ENCODE measurements at regions not wholly inside any gene's neighbourhood (a gene's known extent, or its start where the extent isn't known, plus 50 kb on each side); places are given as distances from the start of the nearest gene placed in this dataset.

DNA sequence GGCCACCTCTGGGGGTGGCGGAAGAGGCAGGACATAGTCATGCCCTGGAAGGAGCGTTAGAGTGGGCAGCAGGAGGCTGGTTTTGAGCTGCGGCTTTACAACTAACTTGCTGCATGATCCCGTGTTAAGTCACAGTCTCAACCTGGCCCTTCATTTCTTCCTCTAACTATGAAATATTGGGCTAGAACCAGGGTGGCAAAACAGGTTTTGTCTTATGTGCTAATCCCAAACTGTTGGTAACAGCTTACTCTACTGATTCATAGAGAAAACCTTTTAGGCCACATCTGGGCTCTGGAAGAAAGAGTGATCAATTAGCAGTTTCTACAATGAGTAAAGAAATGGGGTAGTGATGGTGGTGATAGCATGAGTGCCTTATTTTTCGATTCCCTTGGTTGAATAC lies 74.1 kb upstream of the CLINT1 start:
- no peak overlapping the region for H3K27ac ChIP-seq (replicated peaks)
- no peak for DNase-seq (ENCODE audit: low read depth in 1 of 2, low spot score in 1 of 2)
- TF ChIP-seq SPI1 (IDR thresholded peaks at IDR 0.05; ENCODE audit: borderline replicate concordance, low read depth) = no peak
- no peak for TF ChIP-seq GABPA (IDR thresholded peaks at IDR 0.05; ENCODE audit: low read depth)
- TF ChIP-seq POLR2AphosphoS5 (IDR thresholded peaks at IDR 0.05; ENCODE audit: low read depth) = no peak
- TF ChIP-seq, protein P1, sequence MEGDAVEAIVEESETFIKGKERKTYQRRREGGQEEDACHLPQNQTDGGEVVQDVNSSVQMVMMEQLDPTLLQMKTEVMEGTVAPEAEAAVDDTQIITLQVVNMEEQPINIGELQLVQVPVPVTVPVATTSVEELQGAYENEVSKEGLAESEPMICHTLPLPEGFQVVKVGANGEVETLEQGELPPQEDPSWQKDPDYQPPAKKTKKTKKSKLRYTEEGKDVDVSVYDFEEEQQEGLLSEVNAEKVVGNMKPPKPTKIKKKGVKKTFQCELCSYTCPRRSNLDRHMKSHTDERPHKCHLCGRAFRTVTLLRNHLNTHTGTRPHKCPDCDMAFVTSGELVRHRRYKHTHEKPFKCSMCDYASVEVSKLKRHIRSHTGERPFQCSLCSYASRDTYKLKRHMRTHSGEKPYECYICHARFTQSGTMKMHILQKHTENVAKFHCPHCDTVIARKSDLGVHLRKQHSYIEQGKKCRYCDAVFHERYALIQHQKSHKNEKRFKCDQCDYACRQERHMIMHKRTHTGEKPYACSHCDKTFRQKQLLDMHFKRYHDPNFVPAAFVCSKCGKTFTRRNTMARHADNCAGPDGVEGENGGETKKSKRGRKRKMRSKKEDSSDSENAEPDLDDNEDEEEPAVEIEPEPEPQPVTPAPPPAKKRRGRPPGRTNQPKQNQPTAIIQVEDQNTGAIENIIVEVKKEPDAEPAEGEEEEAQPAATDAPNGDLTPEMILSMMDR (IDR thresholded peaks at IDR 0.05; ENCODE audit: insufficient read depth, low read length) = no peak
- TF ChIP-seq, protein P2, sequence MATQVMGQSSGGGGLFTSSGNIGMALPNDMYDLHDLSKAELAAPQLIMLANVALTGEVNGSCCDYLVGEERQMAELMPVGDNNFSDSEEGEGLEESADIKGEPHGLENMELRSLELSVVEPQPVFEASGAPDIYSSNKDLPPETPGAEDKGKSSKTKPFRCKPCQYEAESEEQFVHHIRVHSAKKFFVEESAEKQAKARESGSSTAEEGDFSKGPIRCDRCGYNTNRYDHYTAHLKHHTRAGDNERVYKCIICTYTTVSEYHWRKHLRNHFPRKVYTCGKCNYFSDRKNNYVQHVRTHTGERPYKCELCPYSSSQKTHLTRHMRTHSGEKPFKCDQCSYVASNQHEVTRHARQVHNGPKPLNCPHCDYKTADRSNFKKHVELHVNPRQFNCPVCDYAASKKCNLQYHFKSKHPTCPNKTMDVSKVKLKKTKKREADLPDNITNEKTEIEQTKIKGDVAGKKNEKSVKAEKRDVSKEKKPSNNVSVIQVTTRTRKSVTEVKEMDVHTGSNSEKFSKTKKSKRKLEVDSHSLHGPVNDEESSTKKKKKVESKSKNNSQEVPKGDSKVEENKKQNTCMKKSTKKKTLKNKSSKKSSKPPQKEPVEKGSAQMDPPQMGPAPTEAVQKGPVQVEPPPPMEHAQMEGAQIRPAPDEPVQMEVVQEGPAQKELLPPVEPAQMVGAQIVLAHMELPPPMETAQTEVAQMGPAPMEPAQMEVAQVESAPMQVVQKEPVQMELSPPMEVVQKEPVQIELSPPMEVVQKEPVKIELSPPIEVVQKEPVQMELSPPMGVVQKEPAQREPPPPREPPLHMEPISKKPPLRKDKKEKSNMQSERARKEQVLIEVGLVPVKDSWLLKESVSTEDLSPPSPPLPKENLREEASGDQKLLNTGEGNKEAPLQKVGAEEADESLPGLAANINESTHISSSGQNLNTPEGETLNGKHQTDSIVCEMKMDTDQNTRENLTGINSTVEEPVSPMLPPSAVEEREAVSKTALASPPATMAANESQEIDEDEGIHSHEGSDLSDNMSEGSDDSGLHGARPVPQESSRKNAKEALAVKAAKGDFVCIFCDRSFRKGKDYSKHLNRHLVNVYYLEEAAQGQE (IDR thresholded peaks at IDR 0.05; ENCODE audit: insufficient replicate concordance, low read depth) = no peak
- no peaks in the 10 kb centered on the region for H3K27me3 ChIP-seq (ENCODE audit: insufficient read depth, poor library complexity, severe bottlenecking)
- no peak overlapping the region for H3K4me3 ChIP-seq (replicated peaks; ENCODE audit: insufficient read depth, low read length)

DNA sequence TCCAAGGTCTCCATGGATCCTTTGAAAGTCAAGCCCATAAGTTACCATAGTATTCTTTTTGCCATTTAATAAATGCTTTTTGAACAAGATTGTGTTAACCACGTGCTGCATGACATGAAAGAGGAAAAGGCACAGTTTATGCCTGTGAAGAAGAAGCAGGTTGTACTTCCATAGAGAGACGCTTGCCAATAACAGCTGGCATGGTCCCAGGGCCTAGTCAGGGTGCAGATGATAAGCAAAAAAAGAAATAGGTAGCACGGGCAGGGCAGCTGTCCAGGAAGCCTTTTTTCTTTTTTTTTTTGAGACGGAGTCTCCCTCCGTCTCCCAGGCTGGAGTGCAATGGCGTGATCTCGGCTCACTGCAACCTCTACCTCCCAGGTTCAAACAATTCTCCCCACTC lies 71.8 kb upstream of the CLINT1 start:
- Histone ChIP-seq H3K4me3 (replicated peaks; ENCODE audit: insufficient read depth, low read length) (no peak overlapping the region), H3K27ac (replicated peaks) (no peak overlapping the region), H3K27me3 (ENCODE audit: insufficient read depth, poor library complexity, severe bottlenecking) (no peaks in the 10 kb centered on the region)
- TF ChIP-seq GABPA (IDR thresholded peaks at IDR 0.05; ENCODE audit: low read depth) = no peak
- DNase-seq (ENCODE audit: low read depth in 1 of 2, low spot score in 1 of 2) = no peak

DNA sequence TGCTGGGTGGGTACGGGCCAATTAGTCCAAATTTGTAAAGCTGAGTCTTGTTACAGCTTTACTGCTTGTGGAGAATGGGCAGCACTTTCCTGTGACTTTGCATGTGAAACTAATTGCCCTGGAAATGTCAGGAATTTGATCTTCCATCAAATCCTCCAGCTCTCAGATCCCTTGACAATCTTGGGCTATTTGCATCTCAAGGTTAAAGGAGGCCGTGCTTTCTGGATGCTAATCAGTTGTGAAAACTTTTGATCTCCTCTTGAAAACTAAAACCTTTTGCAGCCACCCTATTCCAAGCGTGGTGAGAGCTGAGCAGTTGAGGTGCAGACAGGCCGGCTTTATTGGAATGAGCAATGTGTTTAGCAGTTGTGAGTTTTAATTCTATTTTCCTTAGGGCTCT lies 68.0 kb upstream of the CLINT1 start:
- DNase-seq (ENCODE audit: low read depth in 1 of 2, low spot score in 1 of 2) = no peak
- TF ChIP-seq, protein P1 (IDR thresholded peaks at IDR 0.05; ENCODE audit: insufficient read depth, low read length) = no peak
- TF ChIP-seq, protein P2 (IDR thresholded peaks at IDR 0.05; ENCODE audit: insufficient replicate concordance, low read depth) = no peak
- TF ChIP-seq POLR2AphosphoS5 (IDR thresholded peaks at IDR 0.05; ENCODE audit: low read depth) (no peak), SPI1 (IDR thresholded peaks at IDR 0.05; ENCODE audit: borderline replicate concordance, low read depth) (no peak), GABPA (IDR thresholded peaks at IDR 0.05; ENCODE audit: low read depth) (no peak)
- H3K4me3 ChIP-seq (replicated peaks; ENCODE audit: insufficient read depth, low read length) = no peak overlapping the region
- no peak overlapping the region for H3K27ac ChIP-seq (replicated peaks)
- no peaks in the 10 kb centered on the region for H3K27me3 ChIP-seq (ENCODE audit: insufficient read depth, poor library complexity, severe bottlenecking)

DNA sequence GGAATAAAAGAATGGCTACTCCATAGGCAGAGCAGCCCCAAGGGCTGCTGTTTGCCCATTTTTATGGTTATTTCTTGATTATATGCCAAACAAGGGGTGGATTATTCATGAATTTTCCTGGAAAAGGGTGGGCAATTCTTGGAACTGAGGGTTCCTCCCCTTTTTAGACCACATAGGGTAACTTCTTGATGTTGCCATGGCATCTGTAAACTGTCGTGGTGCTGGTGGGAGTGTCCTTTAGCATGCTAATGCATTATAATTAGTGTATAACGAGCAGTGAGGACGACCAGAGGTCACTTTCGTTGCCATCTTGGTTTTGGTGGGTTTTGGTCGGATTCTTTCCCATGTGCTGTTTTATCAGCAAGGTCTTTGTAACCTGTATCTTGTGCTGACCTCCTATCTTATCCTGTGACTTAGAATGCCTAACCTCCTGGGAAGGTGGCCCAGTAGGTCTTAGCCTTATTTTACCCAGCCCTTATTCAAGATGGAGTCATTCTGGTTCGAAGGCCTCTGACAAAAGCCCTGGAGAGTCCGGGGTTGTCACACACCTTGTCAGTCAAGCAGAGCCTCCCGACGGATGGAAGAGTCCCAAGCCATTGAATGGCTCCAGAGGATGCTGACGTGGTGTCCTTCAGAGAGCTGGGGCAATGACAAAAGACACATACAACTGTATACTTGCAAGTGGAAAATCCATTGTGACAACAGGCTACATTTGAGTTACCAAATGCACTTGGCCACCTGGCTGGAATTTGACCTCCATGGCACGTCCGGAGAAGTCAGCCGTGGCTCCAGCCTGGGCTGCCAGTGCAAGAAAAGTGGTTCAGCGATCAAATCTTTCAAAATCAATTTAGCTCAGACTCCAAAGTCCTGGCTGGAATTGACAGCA lies 67.1 kb upstream of the CLINT1 start:
- Histone ChIP-seq H3K4me3 (replicated peaks; ENCODE audit: insufficient read depth, low read length) (no peak overlapping the region), H3K27me3 (ENCODE audit: insufficient read depth, poor library complexity, severe bottlenecking) (no peaks in the 10 kb centered on the region), H3K27ac (replicated peaks) (no peak overlapping the region)
- DNase-seq (ENCODE audit: low read depth in 1 of 2, low spot score in 1 of 2) = no peak
- TF ChIP-seq POLR2AphosphoS5 (IDR thresholded peaks at IDR 0.05; ENCODE audit: low read depth) (no peak), SPI1 (IDR thresholded peaks at IDR 0.05; ENCODE audit: borderline replicate concordance, low read depth) (no peak), GABPA (IDR thresholded peaks at IDR 0.05; ENCODE audit: low read depth) (no peak)
- TF ChIP-seq, protein P2 (IDR thresholded peaks at IDR 0.05; ENCODE audit: insufficient replicate concordance, low read depth) = no peak
- TF ChIP-seq, protein P1 (IDR thresholded peaks at IDR 0.05; ENCODE audit: insufficient read depth, low read length) = no peak

All from HL-60 (cell line).